ENCODE measurements at regions not wholly inside any gene's neighbourhood (a gene's known extent, or its start where the extent isn't known, plus 50 kb on each side); places are given as distances from the start of the nearest gene placed in this dataset.

DNA sequence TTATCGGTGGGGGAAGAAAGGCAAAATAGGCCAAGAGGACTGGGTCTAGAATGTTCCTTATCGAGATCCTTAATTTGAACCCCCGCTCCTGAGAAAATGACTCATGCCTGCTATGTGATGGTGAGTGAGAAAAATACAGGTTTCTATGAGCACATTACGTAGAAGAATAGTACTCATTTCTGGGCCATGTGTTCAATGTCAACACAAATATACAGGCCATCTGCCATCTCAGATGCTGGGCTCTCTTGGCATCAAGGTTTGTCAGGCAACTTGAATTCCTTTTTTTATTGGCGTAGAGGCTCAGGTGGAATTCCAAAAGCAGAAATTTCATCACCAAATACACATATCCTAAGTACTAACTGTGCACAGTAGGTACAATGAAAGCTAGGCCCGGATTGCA lies 81.4 kb upstream of the TRIM2 start:
- Histone ChIP-seq H3K9ac (ENCODE audit: low read depth in 1 of 3, low read length in 3 of 3) (no peak overlapping the region), H3K36me3 (ENCODE audit: control insufficient read depth in 3 of 3, insufficient read depth in 3 of 3, low read length in 3 of 3) (no peaks in the 10 kb centered on the region), H3K4me1 (ENCODE audit: control insufficient read depth in 3 of 3, insufficient read depth in 3 of 3, low read length in 3 of 3) (peaks cover 0 to 4% (median 0%) of the 10 kb centered on the region in 3 donors), H3K27me3 (ENCODE audit: control insufficient read depth in 3 of 3, insufficient read depth in 3 of 3, low read length in 3 of 3) (no peaks in the 10 kb centered on the region), H3K4me3 (ENCODE audit: low read length in 3 of 3) (no peak overlapping the region), H3K9me3 (ENCODE audit: control insufficient read depth in 3 of 3, low read length in 3 of 3) (no peaks in the 10 kb centered on the region), H3K27ac (ENCODE audit: low read depth, low read length) (no peak overlapping the region)

DNA sequence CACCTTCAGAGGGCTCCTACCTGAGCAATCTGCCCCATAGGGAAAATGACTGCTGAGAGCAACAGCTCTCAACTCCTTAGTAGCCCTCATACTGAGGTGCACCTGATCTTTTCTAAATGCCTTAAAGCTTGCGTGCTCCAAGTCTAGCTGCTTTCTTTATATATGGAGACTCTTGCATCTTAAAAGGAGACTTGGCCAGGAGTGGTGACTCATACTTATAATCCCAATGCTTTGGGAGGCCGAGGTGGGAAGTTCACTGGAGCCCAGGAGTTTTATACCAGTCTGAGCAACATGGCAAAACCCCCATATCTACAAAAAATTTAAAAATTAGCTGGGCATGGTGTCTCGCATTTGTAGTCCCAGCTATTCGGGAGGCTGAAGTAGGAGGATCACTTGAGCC lies 78.1 kb upstream of the TRIM2 start:
- Histone ChIP-seq H3K9ac (ENCODE audit: low read depth in 1 of 3, low read length in 3 of 3) (no peak overlapping the region), H3K9me3 (ENCODE audit: control insufficient read depth in 3 of 3, low read length in 3 of 3) (no peaks in the 10 kb centered on the region), H3K4me3 (ENCODE audit: low read length in 3 of 3) (no peak overlapping the region), H3K4me1 (ENCODE audit: control insufficient read depth in 3 of 3, insufficient read depth in 3 of 3, low read length in 3 of 3) (peaks cover 0 to 4% (median 0%) of the 10 kb centered on the region in 3 donors), H3K27me3 (ENCODE audit: control insufficient read depth in 3 of 3, insufficient read depth in 3 of 3, low read length in 3 of 3) (no peaks in the 10 kb centered on the region), H3K27ac (ENCODE audit: low read depth, low read length) (no peak overlapping the region), H3K36me3 (ENCODE audit: control insufficient read depth in 3 of 3, insufficient read depth in 3 of 3, low read length in 3 of 3) (no peaks in the 10 kb centered on the region)

DNA sequence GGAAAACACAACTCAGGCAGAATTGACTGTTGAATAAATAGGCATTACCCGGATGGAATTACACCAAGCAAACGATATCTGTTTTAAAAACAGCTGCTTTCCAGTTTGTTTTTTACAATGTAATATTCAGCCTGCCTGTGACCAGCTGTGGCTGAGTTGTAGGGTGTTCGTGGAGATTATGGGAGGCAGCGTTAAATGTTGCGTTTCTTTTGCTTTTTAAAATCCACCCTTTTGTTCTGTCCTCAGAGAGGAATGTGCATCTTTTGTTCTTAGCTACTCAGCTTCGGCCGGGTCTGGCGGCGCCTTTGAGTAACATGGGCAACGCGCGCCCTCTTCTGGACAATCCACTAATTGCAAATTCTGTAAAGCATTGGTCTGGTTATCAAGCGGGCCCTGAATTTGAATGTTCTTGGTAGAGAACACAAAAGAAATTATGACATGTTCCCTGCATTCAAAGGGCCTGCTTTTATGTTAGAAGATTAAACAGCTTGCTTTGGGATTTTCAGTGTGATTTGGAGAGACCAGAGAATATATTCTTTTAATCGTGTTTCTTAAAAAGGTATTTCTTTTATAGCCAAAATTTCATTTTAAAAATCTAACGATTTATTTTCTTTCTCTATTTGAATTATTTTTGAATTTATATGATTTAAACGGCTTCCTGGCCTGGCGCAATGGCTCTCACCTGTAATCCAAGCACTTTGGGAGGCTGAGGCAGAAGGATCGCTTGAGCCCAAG lies 76.3 kb upstream of the TRIM2 start:
- Histone ChIP-seq H3K36me3 (ENCODE audit: control insufficient read depth in 3 of 3, insufficient read depth in 3 of 3, low read length in 3 of 3) (no peaks in the 10 kb centered on the region), H3K27me3 (ENCODE audit: control insufficient read depth in 3 of 3, insufficient read depth in 3 of 3, low read length in 3 of 3) (no peaks in the 10 kb centered on the region), H3K4me3 (ENCODE audit: low read length in 3 of 3) (peak overlapping the region in 2 of 3 donors; percentile 33 to 51), H3K9ac (ENCODE audit: low read depth in 1 of 3, low read length in 3 of 3) (no peak overlapping the region), H3K9me3 (ENCODE audit: control insufficient read depth in 3 of 3, low read length in 3 of 3) (no peaks in the 10 kb centered on the region), H3K4me1 (ENCODE audit: control insufficient read depth in 3 of 3, insufficient read depth in 3 of 3, low read length in 3 of 3) (peaks cover 0 to 4% (median 0%) of the 10 kb centered on the region in 3 donors), H3K27ac (ENCODE audit: low read depth, low read length) (no peak overlapping the region)

DNA sequence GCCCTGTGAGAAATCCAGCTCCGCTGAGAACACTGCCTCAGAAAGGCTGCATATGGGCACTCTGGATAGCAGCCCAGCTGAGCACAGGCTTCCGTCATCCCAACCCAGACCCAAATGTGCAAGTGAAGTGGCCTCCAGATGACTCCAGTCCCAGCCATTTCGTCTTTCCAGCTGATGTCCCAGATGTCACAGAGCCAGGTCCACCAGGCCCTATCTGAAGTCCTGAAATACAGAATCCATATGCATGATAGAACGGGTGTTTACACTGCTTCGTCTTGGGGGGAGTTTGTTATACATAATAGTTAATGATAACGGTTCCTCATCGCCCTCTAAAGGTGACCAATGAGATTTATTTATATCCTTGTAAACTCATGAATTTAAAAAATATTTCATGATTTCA lies 72.6 kb upstream of the TRIM2 start:
- Histone ChIP-seq H3K9me3 (ENCODE audit: control insufficient read depth in 3 of 3, low read length in 3 of 3) (no peaks in the 10 kb centered on the region), H3K27me3 (ENCODE audit: control insufficient read depth in 3 of 3, insufficient read depth in 3 of 3, low read length in 3 of 3) (no peaks in the 10 kb centered on the region), H3K4me1 (ENCODE audit: control insufficient read depth in 3 of 3, insufficient read depth in 3 of 3, low read length in 3 of 3) (peaks cover 0 to 4% (median 0%) of the 10 kb centered on the region in 3 donors), H3K27ac (ENCODE audit: low read depth, low read length) (no peak overlapping the region), H3K36me3 (ENCODE audit: control insufficient read depth in 3 of 3, insufficient read depth in 3 of 3, low read length in 3 of 3) (no peaks in the 10 kb centered on the region), H3K4me3 (ENCODE audit: low read length in 3 of 3) (no peak overlapping the region), H3K9ac (ENCODE audit: low read depth in 1 of 3, low read length in 3 of 3) (no peak overlapping the region)

DNA sequence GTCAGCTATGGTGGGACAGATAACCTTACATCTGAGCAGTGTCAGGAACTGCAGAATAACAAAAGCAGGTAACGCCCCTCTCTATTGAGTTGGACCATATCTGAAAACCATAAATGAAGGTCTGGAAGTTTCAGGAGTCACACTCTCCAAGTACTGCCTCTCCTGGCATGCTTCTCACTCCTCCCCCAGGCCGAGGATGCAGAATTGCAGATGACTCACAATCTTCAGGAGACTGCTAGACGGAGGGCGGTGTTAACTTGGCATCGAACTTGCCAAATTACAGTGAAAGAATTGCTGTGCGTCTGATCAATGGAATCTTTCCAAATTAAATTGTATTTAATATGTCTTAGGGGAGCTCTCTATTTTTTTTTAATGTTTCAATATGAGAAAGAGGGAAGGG lies 67.1 kb upstream of the TRIM2 start:
- no peak overlapping the region for H3K4me3 ChIP-seq (ENCODE audit: low read length in 3 of 3)
- H3K27ac ChIP-seq (ENCODE audit: low read depth, low read length): no peak overlapping the region
- no peaks in the 10 kb centered on the region for H3K9me3 ChIP-seq (ENCODE audit: control insufficient read depth in 3 of 3, low read length in 3 of 3)
- H3K9ac ChIP-seq (ENCODE audit: low read depth in 1 of 3, low read length in 3 of 3): no peak overlapping the region
- no peaks in the 10 kb centered on the region for H3K36me3 ChIP-seq (ENCODE audit: control insufficient read depth in 3 of 3, insufficient read depth in 3 of 3, low read length in 3 of 3)
- peaks cover 0 to 2% (median 0%) of the 10 kb centered on the region in 3 donors for H3K4me1 ChIP-seq (ENCODE audit: control insufficient read depth in 3 of 3, insufficient read depth in 3 of 3, low read length in 3 of 3)
- no peaks in the 10 kb centered on the region for H3K27me3 ChIP-seq (ENCODE audit: control insufficient read depth in 3 of 3, insufficient read depth in 3 of 3, low read length in 3 of 3)

DNA sequence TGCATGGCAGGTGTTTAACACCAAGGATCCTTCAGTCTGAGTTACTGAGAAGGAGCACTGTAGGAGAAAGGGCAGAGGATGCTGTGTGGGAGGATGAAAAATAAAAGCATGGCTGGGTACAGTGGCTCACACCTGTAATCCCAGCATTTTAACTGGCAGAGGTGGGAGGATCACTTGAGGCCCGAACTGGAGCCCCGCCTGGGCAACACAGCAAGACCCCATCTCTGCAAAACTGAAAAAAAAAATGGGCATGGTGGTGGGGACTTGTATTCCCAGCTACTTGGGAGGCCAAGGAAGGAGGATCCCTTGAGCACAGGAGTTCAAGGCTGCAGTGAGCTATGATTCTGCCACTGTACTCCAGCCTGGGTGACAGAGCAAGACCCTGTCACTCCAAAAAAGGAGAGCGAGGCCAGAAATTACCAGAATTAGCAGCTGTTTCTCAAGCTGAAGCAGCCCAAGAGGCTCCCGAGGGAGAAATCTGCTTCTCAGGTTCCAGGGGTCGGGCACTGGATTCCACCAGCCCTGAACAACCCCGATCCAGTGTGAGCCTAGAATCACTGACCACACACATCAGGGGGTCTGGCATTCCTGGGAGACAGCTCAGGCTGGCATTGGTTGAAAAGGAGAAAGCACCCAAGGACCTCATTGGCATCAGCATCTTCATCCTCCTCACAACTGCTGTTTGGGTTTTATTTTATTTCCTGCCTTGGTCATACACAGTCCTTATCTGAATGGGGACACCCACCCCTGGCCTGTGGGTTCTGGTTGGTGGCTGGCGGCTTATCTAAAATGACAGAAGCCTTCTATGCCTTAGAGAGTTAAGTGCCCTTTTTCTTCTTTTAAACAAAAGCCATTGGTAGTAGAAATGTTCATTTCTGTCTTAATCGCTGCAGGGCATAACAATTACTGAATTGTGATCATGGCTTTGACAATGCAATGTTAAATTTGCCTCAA lies 66.3 kb upstream of the TRIM2 start:
- Histone ChIP-seq H3K4me1 (ENCODE audit: control insufficient read depth in 3 of 3, insufficient read depth in 3 of 3, low read length in 3 of 3) (peaks cover 0 to 3% (median 0%) of the 10 kb centered on the region in 3 donors), H3K4me3 (ENCODE audit: low read length in 3 of 3) (no peak overlapping the region), H3K9me3 (ENCODE audit: control insufficient read depth in 3 of 3, low read length in 3 of 3) (no peaks in the 10 kb centered on the region), H3K27ac (ENCODE audit: low read depth, low read length) (no peak overlapping the region), H3K36me3 (ENCODE audit: control insufficient read depth in 3 of 3, insufficient read depth in 3 of 3, low read length in 3 of 3) (no peaks in the 10 kb centered on the region), H3K27me3 (ENCODE audit: control insufficient read depth in 3 of 3, insufficient read depth in 3 of 3, low read length in 3 of 3) (no peaks in the 10 kb centered on the region), H3K9ac (ENCODE audit: low read depth in 1 of 3, low read length in 3 of 3) (no peak overlapping the region)

DNA sequence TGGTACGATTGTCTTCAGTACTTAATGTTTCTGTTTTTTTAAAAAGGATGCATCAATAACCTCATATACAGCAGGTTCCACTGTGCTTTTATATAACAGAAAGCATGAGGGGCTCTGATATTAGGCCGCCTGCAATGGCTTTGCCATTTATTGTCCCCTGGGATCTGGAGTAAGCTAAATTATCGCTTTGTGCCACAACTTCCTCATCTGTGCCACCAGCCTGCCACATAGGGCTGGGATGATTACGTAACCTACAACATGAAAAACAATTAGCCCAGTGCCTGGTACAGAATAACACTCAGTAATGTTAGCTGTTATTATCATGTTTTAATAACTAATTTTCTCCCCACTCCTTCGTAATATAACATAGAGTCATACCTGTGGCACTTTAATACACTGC lies 65.5 kb upstream of the TRIM2 start:
- no peak overlapping the region for H3K4me3 ChIP-seq (ENCODE audit: low read length in 3 of 3)
- H3K9me3 ChIP-seq (ENCODE audit: control insufficient read depth in 3 of 3, low read length in 3 of 3): no peaks in the 10 kb centered on the region
- no peaks in the 10 kb centered on the region for H3K36me3 ChIP-seq (ENCODE audit: control insufficient read depth in 3 of 3, insufficient read depth in 3 of 3, low read length in 3 of 3)
- no peak overlapping the region for H3K9ac ChIP-seq (ENCODE audit: low read depth in 1 of 3, low read length in 3 of 3)
- H3K4me1 ChIP-seq (ENCODE audit: control insufficient read depth in 3 of 3, insufficient read depth in 3 of 3, low read length in 3 of 3): peaks cover 5 to 9% (median 6%) of the 10 kb centered on the region in 3 donors
- H3K27me3 ChIP-seq (ENCODE audit: control insufficient read depth in 3 of 3, insufficient read depth in 3 of 3, low read length in 3 of 3): no peaks in the 10 kb centered on the region
- no peak overlapping the region for H3K27ac ChIP-seq (ENCODE audit: low read depth, low read length)

DNA sequence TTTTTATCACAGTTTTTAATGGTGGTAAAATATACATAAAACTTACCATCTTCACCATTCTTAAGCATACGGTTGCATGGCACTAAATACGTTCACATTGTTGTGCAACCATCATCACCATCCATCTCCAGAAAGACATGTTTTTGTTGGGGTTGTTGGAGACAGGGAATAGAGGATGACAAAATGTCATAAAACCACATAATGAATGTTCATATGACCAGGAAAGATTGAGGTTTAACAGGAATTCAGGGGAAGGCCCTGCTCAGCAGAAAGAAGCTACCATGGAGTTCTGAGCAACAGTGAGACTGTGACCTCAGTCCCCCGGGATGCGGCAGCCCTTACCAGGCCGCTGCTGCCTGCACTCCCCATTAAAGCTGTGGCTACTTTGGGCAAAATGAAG lies 63.9 kb upstream of the TRIM2 start:
- Histone ChIP-seq H3K9ac (ENCODE audit: low read depth in 1 of 3, low read length in 3 of 3) (no peak overlapping the region), H3K36me3 (ENCODE audit: control insufficient read depth in 3 of 3, insufficient read depth in 3 of 3, low read length in 3 of 3) (no peaks in the 10 kb centered on the region), H3K27ac (ENCODE audit: low read depth, low read length) (no peak overlapping the region), H3K4me1 (ENCODE audit: control insufficient read depth in 3 of 3, insufficient read depth in 3 of 3, low read length in 3 of 3) (peaks cover 7 to 9% (median 9%) of the 10 kb centered on the region in 3 donors), H3K9me3 (ENCODE audit: control insufficient read depth in 3 of 3, low read length in 3 of 3) (no peaks in the 10 kb centered on the region), H3K27me3 (ENCODE audit: control insufficient read depth in 3 of 3, insufficient read depth in 3 of 3, low read length in 3 of 3) (no peaks in the 10 kb centered on the region), H3K4me3 (ENCODE audit: low read length in 3 of 3) (no peak overlapping the region)

DNA sequence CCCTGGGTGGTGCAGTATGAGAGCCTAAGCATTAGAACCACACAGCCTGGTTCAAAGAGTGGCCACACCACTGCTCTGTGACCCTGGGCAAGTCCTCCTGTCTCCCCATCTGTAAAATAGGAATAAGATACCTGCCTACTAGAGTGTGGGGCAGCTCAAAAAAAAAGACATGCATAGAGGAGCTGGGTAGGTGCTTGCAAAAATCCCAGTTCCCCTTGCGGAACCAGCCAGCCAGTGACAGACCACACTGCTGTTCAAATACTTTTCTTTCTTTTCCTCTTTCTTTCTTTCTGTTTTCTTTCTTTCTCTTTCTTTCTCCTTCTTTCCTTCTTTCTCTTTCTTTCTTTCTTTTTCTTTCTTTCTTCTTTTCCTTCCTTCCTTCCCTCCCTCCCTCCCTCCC lies 63.0 kb upstream of the TRIM2 start:
- peaks cover 7 to 9% (median 9%) of the 10 kb centered on the region in 3 donors for H3K4me1 ChIP-seq (ENCODE audit: control insufficient read depth in 3 of 3, insufficient read depth in 3 of 3, low read length in 3 of 3)
- H3K36me3 ChIP-seq (ENCODE audit: control insufficient read depth in 3 of 3, insufficient read depth in 3 of 3, low read length in 3 of 3): no peaks in the 10 kb centered on the region
- H3K4me3 ChIP-seq (ENCODE audit: low read length in 3 of 3): no peak overlapping the region
- H3K9me3 ChIP-seq (ENCODE audit: control insufficient read depth in 3 of 3, low read length in 3 of 3): no peaks in the 10 kb centered on the region
- no peaks in the 10 kb centered on the region for H3K27me3 ChIP-seq (ENCODE audit: control insufficient read depth in 3 of 3, insufficient read depth in 3 of 3, low read length in 3 of 3)
- H3K9ac ChIP-seq (ENCODE audit: low read depth in 1 of 3, low read length in 3 of 3): no peak overlapping the region
- H3K27ac ChIP-seq (ENCODE audit: low read depth, low read length): no peak overlapping the region
